Hepatocyte (in vitro differentiated cells): ENCODE measurements at regions not wholly inside any gene's neighbourhood (a gene's known extent, or its start where the extent isn't known, plus 50 kb on each side); places are given as distances from the start of the nearest gene placed in this dataset.

Source experiments
- DNase-seq: peaks from one replicate; pipeline ENCODE4 v3.0.0-alpha.2; 2016; ENCODE audit warnings: low spot score
- H2AFZ ChIP-seq: fragments of 200-600 bp; sonication (generic); 2 replicates; pipeline ENCODE4 v1.6.0; 2016; ENCODE audit warnings: antibody characterized with exemption, mild to moderate bottlenecking
- H3K27ac ChIP-seq: fragments of 200-600 bp; sonication (generic); 2 replicates; pipeline ENCODE4 v1.5.1; 2016; ENCODE audit warnings: mild to moderate bottlenecking
- H3K27me3 ChIP-seq: fragments of 200-600 bp; sonication (generic); 2 replicates; pipeline ENCODE4 v1.6.1; 2016
- H3K36me3 ChIP-seq: fragments of 200-600 bp; sonication (generic); replicated peaks from 2 replicates; pipeline ENCODE4 v1.5.1; 2016; ENCODE audit warnings: low read depth; ENCODE audit not compliant: insufficient read depth
- H3K4me1 ChIP-seq: fragments of 200-600 bp; sonication (generic); 2 replicates; pipeline ENCODE4 v1.5.1; 2016; ENCODE audit warnings: mild to moderate bottlenecking, moderate library complexity; ENCODE audit not compliant: insufficient read depth
- H3K4me2 ChIP-seq: fragments of 200-600 bp; sonication (generic); 2 replicates; pipeline ENCODE4 v1.6.0; 2016
- H3K4me3 ChIP-seq: fragments of 200-600 bp; sonication (generic); 2 replicates; pipeline ENCODE4 v1.5.1; 2016; ENCODE audit warnings: mild to moderate bottlenecking
- H3K79me2 ChIP-seq: fragments of 200-600 bp; sonication (generic); 2 replicates; pipeline ENCODE4 v1.6.0; 2017; ENCODE audit warnings: mild to moderate bottlenecking
- H3K9me2 ChIP-seq: fragments of 200-600 bp; sonication (generic); replicated peaks from 2 replicates; pipeline ENCODE4 v1.6.0; 2017; ENCODE audit warnings: mild to moderate bottlenecking; ENCODE audit not compliant: insufficient read depth
- H3K9me3 ChIP-seq: fragments of 200-600 bp; sonication (generic); 2 replicates; pipeline ENCODE4 v1.5.1; 2016; ENCODE audit warnings: low read depth, mild to moderate bottlenecking
- H4K20me1 ChIP-seq: fragments of 200-600 bp; sonication (generic); 2 replicates; pipeline ENCODE4 v1.6.0; 2016; ENCODE audit warnings: mild to moderate bottlenecking; ENCODE audit not compliant: insufficient read depth, poor library complexity, severe bottlenecking
- CTCF ChIP-seq: fragments of 200-600 bp; sonication (generic); IDR thresholded peaks from 2 replicates; pipeline ENCODE4 v1.5.1; 2016; ENCODE audit warnings: antibody characterized with exemption, mild to moderate bottlenecking; ENCODE audit not compliant: poor library complexity
- EZH2 ChIP-seq: fragments of 200-600 bp; sonication (generic); IDR thresholded peaks from 2 replicates; pipeline ENCODE4 v1.6.1; 2016; ENCODE audit warnings: antibody characterized with exemption, mild to moderate bottlenecking, borderline replicate concordance
- EZH2phosphoT487 ChIP-seq: fragments of 200-600 bp; sonication (generic); IDR thresholded peaks from one replicate; pipeline ENCODE4 v1.6.1; 2018; ENCODE audit warnings: antibody characterized with exemption, mild to moderate bottlenecking, low read depth, moderate library complexity; ENCODE audit not compliant: unreplicated experiment, severe bottlenecking
- WGBS: methylation state at CpG from one replicate; pipeline ENCODE4 v1.1.6; 2016; ENCODE audit warnings: low lambda C conversion rate; ENCODE audit errors: missing lambda C conversion rate; 5-methylcytosine and 5-hydroxymethylcytosine counted together

GRCh38 chr12:105431537-105432100, 101.1 kb downstream of the C12orf75 start:
- no peaks in the 10 kb centered on the region for H3K9me2 ChIP-seq
- no peak for DNase-seq
- no peak for TF ChIP-seq CTCF
- TF ChIP-seq EZH2phosphoT487: no peak
- no peak for TF ChIP-seq EZH2
- H3K9me3 ChIP-seq: no peaks in the 10 kb centered on the region
- H3K27me3 ChIP-seq: no peaks in the 10 kb centered on the region
- WGBS: 64% methylated on average over 2 of the region's 2 CpGs
- H3K4me1 ChIP-seq: no peaks in the 10 kb centered on the region
- no peaks in the 10 kb centered on the region for H3K79me2 ChIP-seq
- H3K4me3 ChIP-seq: no peak overlapping the region
- no peaks in the 10 kb centered on the region for H3K36me3 ChIP-seq
- no peak overlapping the region for H3K4me2 ChIP-seq
- no peak overlapping the region for H2AFZ ChIP-seq
- no peaks in the 10 kb centered on the region for H4K20me1 ChIP-seq
- H3K27ac ChIP-seq: no peak overlapping the region

GRCh38 chr12:105433804-105434203, 103.3 kb downstream of the C12orf75 start:
- H3K4me2 ChIP-seq: no peak overlapping the region
- H2AFZ ChIP-seq: no peak overlapping the region
- H3K4me3 ChIP-seq: no peak overlapping the region
- no peaks in the 10 kb centered on the region for H4K20me1 ChIP-seq
- H3K36me3 ChIP-seq: no peaks in the 10 kb centered on the region
- TF ChIP-seq EZH2 (no peak), CTCF (no peak), EZH2phosphoT487 (no peak)
- H3K9me2 ChIP-seq: no peaks in the 10 kb centered on the region
- DNase-seq: no peak
- H3K27me3 ChIP-seq: no peaks in the 10 kb centered on the region
- H3K79me2 ChIP-seq: no peaks in the 10 kb centered on the region
- H3K27ac ChIP-seq: no peak overlapping the region
- H3K4me1 ChIP-seq: no peaks in the 10 kb centered on the region
- H3K9me3 ChIP-seq: no peaks in the 10 kb centered on the region

GRCh38 chr12:105436636-105437035, 106.1 kb downstream of the C12orf75 start:
- TF ChIP-seq EZH2 (no peak), EZH2phosphoT487 (no peak), CTCF (no peak)
- Histone ChIP-seq H3K27ac (no peak overlapping the region), H4K20me1 (no peaks in the 10 kb centered on the region), H3K4me3 (no peak overlapping the region), H3K9me3 (no peaks in the 10 kb centered on the region), H3K27me3 (no peaks in the 10 kb centered on the region), H3K4me1 (no peaks in the 10 kb centered on the region), H3K79me2 (no peaks in the 10 kb centered on the region), H2AFZ (no peak overlapping the region), H3K36me3 (no peaks in the 10 kb centered on the region), H3K9me2 (no peaks in the 10 kb centered on the region), H3K4me2 (no peak overlapping the region)
- DNase-seq: no peak
- 93% methylated on average over 1 of the region's 1 CpG for WGBS
